ENCODE measurements at regions not wholly inside any gene's neighbourhood (a gene's known extent, or its start where the extent isn't known, plus 50 kb on each side); places are given as distances from the start of the nearest gene placed in this dataset.

DNA sequence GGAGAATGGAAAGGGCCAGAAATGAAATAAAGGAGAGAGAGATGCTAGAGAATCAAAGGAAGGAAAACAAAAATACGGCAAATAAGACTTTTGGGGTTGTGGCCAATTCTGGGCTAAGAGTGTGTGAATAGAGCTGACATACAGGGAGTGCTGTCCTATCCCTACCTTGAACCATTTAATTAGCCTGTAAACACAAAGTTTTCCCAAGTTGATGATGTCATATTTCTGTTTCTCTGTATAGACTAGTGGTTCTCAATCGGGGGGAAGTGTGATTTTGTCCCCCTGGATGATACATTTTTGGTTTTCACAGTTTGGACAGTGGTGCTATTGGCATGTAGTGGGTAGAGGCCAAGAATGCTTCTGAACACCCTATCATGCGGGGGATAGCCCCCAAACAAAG lies 148.8 kb downstream of the ACTR3 start:
- no peak overlapping the region for H3K9ac ChIP-seq (ENCODE audit: low read length)
- CTCF ChIA-PET, result no interaction called here
- H3K4me1 ChIP-seq (ENCODE audit: insufficient read depth, low read length), result no peaks in the 10 kb centered on the region
- no peak overlapping the region for H3K27ac ChIP-seq (ENCODE audit: low read length)
- no peak for TF ChIP-seq EZH2phosphoT487 (IDR thresholded peaks at IDR 0.05; ENCODE audit: borderline replicate concordance, low read length)
- TF ChIP-seq, protein P1, sequence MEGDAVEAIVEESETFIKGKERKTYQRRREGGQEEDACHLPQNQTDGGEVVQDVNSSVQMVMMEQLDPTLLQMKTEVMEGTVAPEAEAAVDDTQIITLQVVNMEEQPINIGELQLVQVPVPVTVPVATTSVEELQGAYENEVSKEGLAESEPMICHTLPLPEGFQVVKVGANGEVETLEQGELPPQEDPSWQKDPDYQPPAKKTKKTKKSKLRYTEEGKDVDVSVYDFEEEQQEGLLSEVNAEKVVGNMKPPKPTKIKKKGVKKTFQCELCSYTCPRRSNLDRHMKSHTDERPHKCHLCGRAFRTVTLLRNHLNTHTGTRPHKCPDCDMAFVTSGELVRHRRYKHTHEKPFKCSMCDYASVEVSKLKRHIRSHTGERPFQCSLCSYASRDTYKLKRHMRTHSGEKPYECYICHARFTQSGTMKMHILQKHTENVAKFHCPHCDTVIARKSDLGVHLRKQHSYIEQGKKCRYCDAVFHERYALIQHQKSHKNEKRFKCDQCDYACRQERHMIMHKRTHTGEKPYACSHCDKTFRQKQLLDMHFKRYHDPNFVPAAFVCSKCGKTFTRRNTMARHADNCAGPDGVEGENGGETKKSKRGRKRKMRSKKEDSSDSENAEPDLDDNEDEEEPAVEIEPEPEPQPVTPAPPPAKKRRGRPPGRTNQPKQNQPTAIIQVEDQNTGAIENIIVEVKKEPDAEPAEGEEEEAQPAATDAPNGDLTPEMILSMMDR (conservative IDR thresholded peaks at IDR 0.05; ENCODE audit: low read depth, low read length), result no peak
- no peak for TF ChIP-seq EZH2 (IDR thresholded peaks at IDR 0.05; ENCODE audit: low read length, unreplicated experiment)
- no peaks in the 10 kb centered on the region for H3K36me3 ChIP-seq (ENCODE audit: low read depth, low read length)
- intact Hi-C loops (cut with micrococcal nuclease), result no loop called here
- no peaks in the 10 kb centered on the region for H3K9me2 ChIP-seq (replicated peaks; ENCODE audit: low read length)
- POLR2A ChIA-PET (ENCODE audit: unreplicated experiment), result no interaction called here
- no peaks in the 10 kb centered on the region for H3K9me3 ChIP-seq (ENCODE audit: low read length)
- H3K4me2 ChIP-seq (ENCODE audit: low read length), result no peak overlapping the region
- no peaks in the 10 kb centered on the region for H3K79me2 ChIP-seq (ENCODE audit: low read length)
- H2AFZ ChIP-seq (ENCODE audit: low read length), result no peak overlapping the region
- no peaks in the 10 kb centered on the region for H4K20me1 ChIP-seq (ENCODE audit: low read length)
- DNase-seq (no peak), ATAC-seq (no peak)
- H3K27me3 ChIP-seq (ENCODE audit: low read length), result peaks cover 41% of the 10 kb centered on the region
- BruUV-seq (replicated peaks), result no TSS peak
- no peaks in the 10 kb centered on the region for H3F3A ChIP-seq (ENCODE audit: low read length, unreplicated experiment)
- H3K4me3 ChIP-seq (ENCODE audit: low read length), result no peak overlapping the region

DNA sequence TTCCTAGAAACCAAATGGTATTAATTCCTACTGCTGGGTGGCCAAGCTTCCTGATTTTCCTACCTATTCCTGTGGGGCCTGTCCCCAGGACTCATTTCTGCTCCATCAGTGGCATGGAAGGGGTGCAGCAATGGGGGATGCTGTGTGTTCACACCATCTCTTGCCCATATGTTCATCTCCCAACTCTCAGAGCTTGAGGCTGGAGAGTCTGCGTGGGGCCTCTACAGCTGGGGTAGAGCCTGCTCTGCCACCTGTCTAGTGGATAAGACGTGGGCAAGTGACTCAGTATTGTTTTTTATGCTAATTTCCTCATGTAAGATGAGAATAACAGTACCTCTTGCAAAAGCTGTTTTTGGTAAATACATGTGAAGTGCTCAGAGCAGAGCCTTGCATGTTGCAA lies 149.8 kb downstream of the ACTR3 start:
- Histone ChIP-seq H3K9me3 (ENCODE audit: low read length) (no peaks in the 10 kb centered on the region), H3K9me2 (replicated peaks; ENCODE audit: low read length) (no peaks in the 10 kb centered on the region), H3K9ac (ENCODE audit: low read length) (no peak overlapping the region), H3K27ac (ENCODE audit: low read length) (no peak overlapping the region), H3K79me2 (ENCODE audit: low read length) (no peaks in the 10 kb centered on the region), H3K4me2 (ENCODE audit: low read length) (no peak overlapping the region), H2AFZ (ENCODE audit: low read length) (no peak overlapping the region), H3K27me3 (ENCODE audit: low read length) (peaks cover 36% of the 10 kb centered on the region; the same call in 1 of the 2 replicates), H3K36me3 (ENCODE audit: low read depth, low read length) (no peaks in the 10 kb centered on the region), H3K4me1 (ENCODE audit: insufficient read depth, low read length) (no peaks in the 10 kb centered on the region), H3K4me3 (ENCODE audit: low read length) (no peak overlapping the region), H4K20me1 (ENCODE audit: low read length) (no peaks in the 10 kb centered on the region), H3F3A (ENCODE audit: low read length, unreplicated experiment) (no peaks in the 10 kb centered on the region)
- intact Hi-C loops (cut with micrococcal nuclease), result no loop called here
- DNase-seq (no peak), ATAC-seq (no peak)
- BruUV-seq (replicated peaks), result no TSS peak
- ChIA-PET CTCF (no interaction called here), POLR2A (ENCODE audit: unreplicated experiment) (no interaction called here)
- TF ChIP-seq EZH2phosphoT487 (IDR thresholded peaks at IDR 0.05; ENCODE audit: borderline replicate concordance, low read length), result no peak
- TF ChIP-seq, protein P1 (conservative IDR thresholded peaks at IDR 0.05; ENCODE audit: low read depth, low read length), result no peak
- TF ChIP-seq EZH2 (IDR thresholded peaks at IDR 0.05; ENCODE audit: low read length, unreplicated experiment), result no peak

DNA sequence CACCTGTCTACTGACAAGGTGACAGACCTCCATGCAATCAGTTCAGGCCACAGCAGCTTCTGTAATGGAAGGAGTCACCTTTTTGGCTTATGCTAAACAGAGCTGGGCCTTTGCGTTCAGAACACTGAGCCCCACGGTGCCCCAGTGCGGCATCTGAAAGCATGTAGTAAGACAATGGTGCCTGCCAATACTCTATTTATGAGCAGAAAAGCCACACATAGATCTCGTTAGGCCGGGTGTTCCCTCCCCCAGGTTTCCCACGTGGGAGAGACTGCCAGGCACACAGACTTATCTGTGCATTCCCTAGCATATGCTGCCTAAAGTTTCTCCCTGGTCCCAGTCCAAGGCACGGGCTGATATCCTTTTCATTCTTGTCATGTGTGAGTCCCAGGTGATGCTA lies 150.9 kb downstream of the ACTR3 start:
- Histone ChIP-seq H3K9me3 (ENCODE audit: low read length) (no peaks in the 10 kb centered on the region), H3K9ac (ENCODE audit: low read length) (no peak overlapping the region), H3K79me2 (ENCODE audit: low read length) (no peaks in the 10 kb centered on the region), H3F3A (ENCODE audit: low read length, unreplicated experiment) (no peaks in the 10 kb centered on the region), H3K4me2 (ENCODE audit: low read length) (no peak overlapping the region), H3K4me1 (ENCODE audit: insufficient read depth, low read length) (no peaks in the 10 kb centered on the region), H3K9me2 (replicated peaks; ENCODE audit: low read length) (no peaks in the 10 kb centered on the region), H3K4me3 (ENCODE audit: low read length) (no peak overlapping the region), H3K36me3 (ENCODE audit: low read depth, low read length) (no peaks in the 10 kb centered on the region), H2AFZ (ENCODE audit: low read length) (no peak overlapping the region), H3K27me3 (ENCODE audit: low read length) (peaks cover 39% of the 10 kb centered on the region; the same call in 1 of the 2 replicates), H4K20me1 (ENCODE audit: low read length) (no peaks in the 10 kb centered on the region), H3K27ac (ENCODE audit: low read length) (no peak overlapping the region)
- ATAC-seq (no peak), DNase-seq (no peak)
- intact Hi-C loops (cut with micrococcal nuclease), result no loop called here
- TF ChIP-seq EZH2phosphoT487 (IDR thresholded peaks at IDR 0.05; ENCODE audit: borderline replicate concordance, low read length) (no peak), EZH2 (IDR thresholded peaks at IDR 0.05; ENCODE audit: low read length, unreplicated experiment) (no peak)
- TF ChIP-seq, protein P1 (conservative IDR thresholded peaks at IDR 0.05; ENCODE audit: low read depth, low read length), result no peak
- ChIA-PET CTCF (no interaction called here), POLR2A (ENCODE audit: unreplicated experiment) (no interaction called here)
- no TSS peak for BruUV-seq (replicated peaks)

All from PC-3 (cell line).